T-helper 2 cell (primary cell): ENCODE measurements at regions not wholly inside any gene's neighbourhood (a gene's known extent, or its start where the extent isn't known, plus 50 kb on each side); places are given as distances from the start of the nearest gene placed in this dataset.
A peak's percentile ranks its signal among the peaks of the same experiment; 100 is the strongest.

Experiments
- DNase-seq, 5 experiments: peaks; one replicate each; pipeline versions ENCODE4 v3.0.0 to v3.0.0-alpha.2; 2012 to 2022

DNA sequence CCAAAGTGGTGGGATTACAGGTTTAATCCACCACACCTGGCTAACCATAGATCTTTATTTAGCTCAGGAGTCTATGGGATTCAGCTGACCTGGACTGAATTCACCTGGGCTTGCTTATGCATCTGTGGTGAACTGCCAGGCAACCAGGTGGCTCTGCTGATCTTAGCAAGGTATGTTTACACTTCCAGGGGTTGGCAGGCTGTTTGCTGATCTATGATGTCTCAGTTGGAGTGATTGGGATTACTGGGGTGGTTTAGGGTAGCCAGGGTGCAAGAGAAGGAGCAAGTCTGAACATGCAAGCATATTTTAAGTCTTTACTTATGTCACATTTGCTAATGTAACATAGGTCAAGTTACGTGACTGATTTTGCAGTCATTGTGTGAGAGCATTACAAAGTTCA is 63.6 kb upstream of the JAK2 start:
- DNase-seq = no peak

DNA sequence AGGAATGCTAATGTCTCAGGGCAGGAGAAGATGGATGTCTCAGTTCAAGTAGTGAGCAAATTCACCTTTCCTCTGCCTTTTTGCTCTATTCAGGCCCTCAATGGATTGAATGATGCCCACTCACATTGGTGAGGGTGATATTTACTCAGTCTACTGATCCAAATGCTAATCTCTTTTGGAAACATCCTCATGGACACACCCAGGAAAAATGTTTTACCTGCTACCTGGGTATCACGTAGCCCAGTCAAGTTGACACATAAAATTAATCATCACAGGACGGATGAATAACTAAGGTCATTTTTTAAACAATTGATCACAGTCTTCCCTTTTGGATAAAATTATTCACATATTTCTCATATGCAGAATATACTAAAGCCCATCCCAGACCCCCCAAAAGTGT is 63.0 kb upstream of the JAK2 start:
- DNase-seq = no peak

DNA sequence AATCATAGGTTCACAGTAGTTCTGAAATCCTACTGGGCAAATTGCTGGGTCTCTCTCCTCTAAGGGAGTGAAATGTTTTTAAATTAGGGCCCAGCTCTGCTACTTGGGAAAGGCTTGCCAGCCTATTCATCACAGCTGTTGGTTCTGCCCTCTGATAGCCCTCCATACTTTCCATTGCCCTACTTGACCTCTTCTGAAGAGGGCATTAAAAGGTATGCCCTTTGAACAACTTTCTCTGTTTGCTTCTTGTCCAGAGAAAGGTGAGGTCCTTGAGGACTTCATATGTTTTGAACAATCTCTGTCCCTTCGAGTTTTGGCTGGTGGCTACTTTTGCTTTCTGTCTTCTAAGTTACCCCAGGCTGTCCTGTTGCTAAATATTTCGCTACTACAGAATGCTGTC is 62.3 kb upstream of the JAK2 start:
- DNase-seq = no peak

DNA sequence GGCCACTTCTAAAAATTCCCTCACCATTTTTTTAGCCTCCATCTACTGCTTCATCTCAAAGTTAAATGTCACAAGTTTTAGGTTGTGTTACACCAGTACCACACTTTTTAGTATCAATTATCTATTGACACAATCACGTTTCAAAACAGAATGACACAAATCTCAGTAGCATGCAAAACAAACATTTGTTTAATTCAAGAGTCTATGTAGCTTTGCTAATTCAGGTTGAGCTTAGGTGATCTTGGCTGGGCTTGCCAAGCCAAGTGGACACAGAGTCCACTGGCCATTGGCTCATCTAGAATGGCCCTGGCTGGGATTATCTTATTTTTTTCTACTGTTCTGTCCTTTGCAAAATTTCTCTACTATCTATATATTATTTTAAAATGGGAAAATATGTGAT is 61.9 kb upstream of the JAK2 start:
- DNase-seq = peak in 1 of 5 experiments; percentile 59

DNA sequence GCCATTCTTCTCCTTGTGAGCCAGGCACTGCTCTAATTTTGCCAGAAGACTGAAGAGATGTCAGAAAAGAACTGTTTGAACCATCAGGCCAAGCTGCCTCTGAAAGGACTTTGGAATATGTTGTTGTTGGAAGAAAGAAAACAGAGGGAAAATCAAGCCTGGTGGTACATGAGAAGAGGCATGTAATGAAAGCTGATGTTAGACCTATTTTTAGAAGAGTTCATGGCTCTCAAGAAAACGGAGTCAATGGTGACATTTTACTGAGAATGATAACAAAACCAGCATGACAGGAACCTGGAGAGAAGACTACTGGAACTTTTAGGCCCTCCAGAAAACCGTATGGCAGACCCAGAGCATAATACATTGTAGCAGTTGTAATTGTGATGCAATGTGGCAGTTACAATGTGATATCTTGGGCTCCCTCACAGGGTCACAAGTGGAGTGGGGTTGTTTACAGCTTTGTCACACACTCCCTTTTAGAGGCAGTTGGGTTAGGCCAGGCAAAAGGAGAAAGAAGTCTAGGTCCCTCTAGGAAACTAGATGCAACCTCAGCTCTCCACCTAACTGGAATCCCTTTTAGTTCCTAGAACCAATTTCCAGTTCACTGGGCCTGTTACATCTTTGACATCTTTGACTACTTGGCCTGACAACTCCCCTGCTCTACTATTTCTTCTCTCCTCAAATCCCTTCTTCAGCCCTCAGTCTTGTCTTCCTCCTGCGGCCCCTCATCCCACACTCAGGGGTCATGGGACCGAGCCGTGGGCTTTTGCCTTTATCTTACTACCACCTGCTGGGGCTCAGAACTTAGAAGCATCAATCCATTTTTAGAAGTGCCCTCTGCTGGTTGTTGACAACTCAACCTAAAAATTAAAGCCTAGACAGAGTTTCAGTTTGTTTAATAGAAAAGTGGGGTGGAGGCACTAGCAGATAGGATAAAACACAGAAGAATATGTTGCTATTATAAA is 61.2 kb upstream of the JAK2 start:
- peak in 1 of 5 experiments; percentile 84 for DNase-seq

DNA sequence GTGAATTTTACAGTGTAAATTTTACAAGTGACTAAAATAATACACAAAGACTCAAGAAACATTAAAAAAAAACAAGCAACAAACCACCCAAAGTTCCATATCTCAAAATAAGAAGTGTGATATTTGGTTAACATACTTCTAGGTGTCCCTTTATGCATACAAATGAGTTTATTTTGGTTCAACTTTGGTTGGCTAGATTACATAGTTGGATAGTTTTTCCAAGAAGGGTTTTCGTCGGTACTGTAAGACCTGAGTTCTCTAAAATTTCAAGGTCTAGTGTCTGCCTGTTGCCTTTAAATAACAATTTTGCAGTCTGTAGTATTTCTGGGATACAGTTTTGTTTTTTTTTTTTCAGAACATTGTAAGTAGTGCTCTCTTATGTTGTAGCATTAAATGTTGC is 58.8 kb upstream of the JAK2 start:
- DNase-seq = no peak

DNA sequence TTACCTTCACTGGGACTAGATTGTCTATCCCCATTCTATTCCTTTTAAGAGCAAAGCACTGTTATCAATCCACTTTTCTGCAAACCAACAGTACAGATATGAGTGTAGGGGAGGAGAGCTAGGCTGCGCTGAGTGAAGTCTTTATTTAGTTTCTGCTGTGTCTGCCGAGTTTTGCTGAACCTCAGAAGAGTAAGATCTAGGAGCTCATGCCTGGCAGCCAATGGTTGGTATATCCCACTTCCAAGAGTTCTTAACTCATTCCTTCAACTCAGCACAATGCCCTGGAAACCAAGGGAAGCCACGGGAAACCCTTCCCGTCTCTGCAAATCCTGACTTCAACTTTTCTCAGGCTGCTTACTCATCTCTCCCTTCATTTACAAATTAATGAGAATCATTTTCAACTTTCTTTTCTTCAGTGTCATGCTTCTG is 58.0 kb upstream of the JAK2 start:
- DNase-seq = peak in 1 of 5 experiments; percentile 80

DNA sequence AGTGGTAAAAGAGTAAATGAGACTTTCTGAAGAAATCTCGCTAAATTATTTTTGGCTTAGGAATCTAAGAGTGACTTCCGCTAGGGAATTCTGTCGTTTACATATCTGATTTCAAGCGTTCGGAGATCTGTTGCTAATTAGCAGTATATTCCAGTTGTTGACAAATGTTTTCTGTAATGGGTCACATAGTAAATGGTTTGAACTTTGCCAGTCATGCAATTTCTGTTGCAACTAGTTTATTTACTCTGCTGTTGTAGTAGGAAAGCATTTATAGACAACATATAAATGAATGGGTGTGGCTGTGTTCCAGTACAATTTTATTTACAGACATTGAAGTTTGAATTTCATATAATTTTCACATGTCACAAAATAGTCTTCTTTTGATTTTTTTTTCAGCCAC is 57.4 kb upstream of the JAK2 start:
- no peak for DNase-seq

DNA sequence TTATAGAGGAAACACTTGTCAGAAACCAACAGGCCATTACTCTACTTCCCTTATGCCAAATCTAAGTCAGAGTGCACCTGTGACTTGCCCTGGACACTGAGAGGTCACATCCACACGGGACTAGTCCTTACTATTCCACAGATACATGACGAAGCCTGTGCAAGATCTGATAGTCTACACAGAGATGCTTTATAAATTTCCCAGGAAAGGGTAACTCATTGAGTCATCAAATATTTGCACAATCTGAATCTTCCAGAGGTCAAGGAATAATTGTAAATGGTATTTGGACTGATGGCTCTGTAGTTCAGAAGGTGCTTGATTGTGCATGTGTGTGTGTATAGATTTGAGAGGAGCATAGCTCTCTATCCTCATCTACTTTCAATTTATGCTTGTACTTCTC is 55.2 kb upstream of the JAK2 start:
- no peak for DNase-seq

DNA sequence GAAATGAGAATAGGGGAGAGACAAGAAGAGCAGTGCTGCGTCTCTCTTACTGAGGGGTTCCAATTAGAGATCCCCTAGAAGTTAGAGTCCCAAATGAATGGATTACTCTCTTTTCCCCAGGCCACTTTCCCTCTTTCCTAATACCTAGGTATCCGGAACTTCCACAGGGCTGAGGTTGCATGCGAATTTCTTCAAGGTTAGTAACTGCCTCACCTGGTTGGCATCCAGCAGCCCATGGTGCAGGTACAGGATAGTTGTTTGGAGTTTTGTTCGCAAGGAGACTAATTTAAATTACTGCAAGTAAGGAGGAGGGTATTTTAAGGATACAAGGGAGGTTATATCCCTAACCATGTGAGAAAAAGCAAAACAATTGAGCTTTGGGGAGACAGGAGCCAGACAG is 52.4 kb upstream of the JAK2 start:
- DNase-seq = no peak

DNA sequence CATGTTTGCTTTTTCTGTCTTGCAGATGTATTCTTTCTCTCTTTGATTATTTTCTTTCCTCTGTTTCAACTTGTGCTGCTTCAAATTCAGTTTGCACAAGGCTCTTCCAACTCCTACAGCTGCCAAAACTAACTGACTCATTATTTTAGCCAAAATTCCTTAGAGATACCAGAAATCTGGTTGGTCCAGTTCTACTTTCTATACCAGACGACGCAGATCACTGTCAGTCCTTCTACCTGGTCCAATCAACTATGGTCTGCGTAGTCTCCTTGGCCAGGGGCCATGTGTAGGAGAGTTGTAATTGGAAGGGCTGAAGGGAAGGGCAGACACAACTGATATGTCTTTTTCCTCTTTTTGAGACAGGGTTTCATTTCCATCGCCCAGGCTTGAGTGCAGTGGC is 51.9 kb upstream of the JAK2 start:
- no peak for DNase-seq

DNA sequence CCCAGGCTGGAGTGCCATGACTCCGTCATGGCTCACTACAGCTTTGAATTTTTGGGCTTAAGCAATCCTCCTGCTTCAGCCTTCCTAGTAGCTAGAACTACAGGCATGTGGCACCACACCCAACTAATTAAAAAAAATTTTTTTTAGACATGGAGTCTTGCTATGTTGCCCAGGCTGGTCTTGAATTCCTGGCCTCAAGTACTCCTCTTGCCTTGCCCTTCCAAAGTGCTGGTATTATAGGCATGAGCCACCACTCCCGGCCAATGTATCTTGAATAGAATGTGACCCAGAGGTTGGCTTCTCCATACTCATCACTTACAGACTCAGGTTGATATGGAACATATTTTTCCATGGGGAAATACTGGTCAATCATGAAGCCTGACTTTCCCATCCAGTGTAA is 51.2 kb upstream of the JAK2 start:
- DNase-seq = no peak

DNA sequence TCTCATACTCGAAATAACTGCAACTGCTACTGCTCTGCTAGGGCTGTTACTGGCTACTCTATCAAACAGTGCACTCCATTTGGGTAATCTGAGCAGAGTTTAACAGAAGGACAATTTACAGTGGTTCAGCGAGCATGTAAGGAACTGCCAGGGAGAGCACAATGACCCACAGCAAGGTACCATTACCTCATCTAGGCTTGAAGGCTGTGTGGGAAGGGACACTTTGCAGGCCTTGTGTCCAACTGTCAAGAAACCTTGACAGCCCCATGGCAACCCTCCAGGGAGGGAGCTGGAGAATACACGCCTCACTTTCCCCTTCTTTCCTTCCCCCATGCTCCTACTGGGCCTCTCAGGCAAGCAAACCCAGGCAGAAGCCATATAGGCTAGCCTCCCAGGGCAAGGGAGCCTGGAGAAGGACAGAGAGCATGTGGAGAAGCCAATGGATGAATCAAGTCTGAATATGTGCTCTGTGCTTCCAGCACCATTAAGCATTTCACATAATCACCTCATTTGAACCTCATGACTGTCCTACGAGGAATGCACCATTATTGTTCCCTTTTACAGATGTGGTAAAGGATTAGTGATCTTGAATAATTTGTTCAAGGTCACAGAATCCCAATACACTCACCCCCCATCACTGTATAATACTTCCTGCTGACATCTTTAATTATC is 49.9 kb upstream of the JAK2 start:
- no peak for DNase-seq
